NCI-H187 treated with DMSO at 0.1 percent for 48 hours (cell line): ENCODE measurements at regions not wholly inside any gene's neighbourhood (a gene's known extent, or its start where the extent isn't known, plus 50 kb on each side); places are given as distances from the start of the nearest gene placed in this dataset.

Experiments used
- DNase-seq: peaks from one replicate; lab custom pipeline; 2025; lab: John Stamatoyannopoulos, UW

DNA sequence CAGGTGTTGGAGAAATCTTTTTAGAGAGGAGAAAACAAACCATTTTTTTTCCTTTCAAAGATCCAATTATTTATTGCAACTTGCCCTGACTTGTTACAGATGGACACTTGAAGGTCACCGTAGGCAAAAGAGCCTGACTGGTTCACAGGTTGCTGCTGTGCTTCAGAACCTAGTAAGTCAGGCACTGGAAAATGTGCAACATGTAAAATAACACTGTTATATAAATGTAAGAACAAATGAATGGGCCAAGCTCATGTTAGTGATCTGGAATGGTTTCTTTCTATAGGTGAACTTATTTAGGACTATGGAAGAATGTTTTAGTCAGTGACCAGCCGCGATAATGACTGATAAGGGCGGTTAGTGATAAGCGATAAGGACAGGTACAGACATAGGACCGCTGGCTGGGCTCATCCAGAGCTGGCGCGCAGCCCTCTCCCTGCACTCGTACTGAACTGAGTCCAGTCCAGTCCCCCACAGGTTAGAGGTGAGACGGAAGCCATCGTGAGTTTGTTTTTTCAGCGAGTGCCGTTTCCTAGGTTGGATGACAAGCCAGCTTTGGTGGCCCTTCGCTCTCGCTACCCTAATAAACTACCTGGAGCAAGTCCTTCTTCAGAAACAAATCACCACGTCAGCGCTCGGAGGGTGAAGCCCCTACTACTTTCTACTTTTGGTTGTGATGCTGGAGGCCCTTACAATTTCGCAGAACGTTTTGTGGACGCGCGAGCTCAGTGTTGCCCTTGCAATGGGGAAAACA lies 94.4 kb upstream of the PRDM1 start:
- DNase-seq, result no peak

- DNase-seq, result no peak
Measured at GRCh38 chr6:105990151-105990550, 96.0 kb upstream of the PRDM1 start.

DNA sequence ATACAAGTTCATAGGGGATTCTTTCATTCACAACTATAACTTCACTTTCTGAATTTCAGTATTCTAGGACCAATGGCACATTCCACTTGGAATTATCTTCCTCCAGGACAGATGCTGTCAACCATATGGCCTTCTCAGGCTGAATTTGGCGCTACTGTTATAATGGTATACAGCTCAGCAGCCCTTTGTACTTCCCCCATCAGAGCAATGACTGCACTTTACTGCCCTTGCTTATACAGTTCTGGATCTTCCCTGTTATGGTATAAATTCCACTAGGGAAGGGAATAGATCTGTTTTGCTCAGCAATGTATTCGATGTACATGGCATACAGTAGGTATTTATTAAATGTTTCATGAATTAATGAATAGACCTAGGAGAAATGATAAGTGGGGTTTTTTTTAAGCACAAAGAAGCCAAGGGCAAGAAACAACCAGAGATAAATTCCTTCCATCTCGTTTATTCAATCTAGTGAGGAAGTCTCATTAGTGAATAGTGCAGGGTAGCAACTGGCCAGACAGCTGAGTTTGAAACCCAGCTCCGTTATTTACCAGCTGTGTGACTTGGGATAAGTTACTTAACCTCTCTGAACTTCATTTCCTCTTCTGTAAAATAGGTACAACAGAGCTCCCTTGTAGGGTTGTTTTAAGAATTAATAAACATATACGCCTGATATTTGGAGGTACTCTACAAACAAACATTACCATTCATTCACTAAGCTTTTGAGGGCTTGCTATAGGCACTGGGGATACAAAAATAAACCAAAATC lies 97.1 kb upstream of the PRDM1 start:
- no peak for DNase-seq

DNA sequence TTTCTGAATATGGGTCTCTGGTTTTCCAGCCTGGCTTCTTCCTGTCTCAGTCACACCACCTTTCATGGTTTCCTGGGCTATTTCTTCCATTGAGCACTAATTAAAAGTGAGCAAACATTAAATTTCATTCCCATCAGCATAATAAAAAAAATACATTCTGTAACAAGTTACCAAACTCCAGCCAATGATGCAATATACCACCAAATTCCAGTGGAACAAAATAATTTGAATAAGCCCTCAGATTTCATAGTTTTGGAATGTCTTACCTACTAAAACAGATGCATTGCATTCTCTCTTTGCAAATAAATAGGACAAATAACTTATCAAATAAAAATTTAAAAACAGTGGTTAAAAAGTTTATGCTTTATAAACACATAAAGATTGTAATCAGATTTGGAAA lies 97.8 kb upstream of the PRDM1 start:
- no peak for DNase-seq

DNA sequence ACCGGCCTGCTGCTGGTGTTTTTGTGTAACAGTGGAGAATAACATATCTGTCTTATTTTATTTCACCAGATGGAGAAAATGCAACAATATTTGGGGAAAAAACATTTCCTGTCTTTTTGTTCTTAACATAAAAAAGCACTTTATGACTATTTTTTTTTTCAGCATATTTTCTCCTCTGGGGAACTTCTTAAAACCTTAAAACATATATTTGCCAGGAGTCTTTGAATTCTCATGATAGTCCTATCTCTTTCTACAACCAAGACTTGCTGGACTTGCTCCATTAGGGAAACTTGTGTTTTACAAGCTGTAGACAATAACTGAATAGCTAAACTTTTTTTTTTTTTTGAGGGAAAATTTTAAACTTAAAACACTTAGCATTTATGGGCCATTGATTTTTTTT lies 98.6 kb upstream of the PRDM1 start:
- no peak for DNase-seq

- no peak for DNase-seq
Measured at GRCh38 chr6:105986998-105987397, 99.1 kb upstream of the PRDM1 start.

DNA sequence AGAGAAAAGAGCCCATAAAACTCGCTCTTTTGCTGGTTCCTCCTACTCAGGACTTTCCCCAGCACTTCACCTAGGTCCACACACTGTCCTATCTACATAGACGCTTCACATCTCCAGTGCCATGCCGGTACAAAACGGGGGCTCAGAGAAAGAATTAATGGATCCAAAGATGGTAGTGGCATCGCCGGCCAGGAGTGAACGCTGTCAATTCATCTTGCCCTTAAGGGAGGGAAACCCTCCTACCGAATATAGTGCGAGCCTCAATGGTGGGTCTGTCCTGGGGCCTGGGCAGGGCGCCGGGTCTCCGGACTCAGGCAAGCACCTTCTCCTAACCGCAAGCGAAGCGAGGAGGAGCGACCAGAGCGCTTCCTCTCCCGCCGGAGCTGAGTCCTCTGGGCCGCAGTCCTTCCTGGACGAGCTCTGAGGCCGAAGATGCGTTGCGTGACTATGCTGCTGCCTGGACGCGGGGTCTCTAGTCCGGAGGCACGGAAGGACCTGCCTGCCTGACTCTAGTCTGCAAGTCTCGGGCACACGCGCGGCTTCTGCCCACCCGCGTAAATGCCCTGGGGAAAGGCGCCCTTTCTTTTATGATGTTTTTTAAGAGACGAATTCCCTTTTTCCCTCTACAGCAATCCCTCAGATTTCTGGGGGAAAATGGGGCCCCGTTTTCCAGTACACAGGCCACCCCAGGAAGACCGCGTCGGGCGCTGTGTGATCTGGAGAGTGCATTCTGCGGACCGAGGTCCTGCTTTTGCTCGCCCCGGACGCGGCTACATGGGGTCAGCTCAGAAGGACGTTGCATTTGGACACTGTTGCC lies 100.1 kb upstream of the PRDM1 start:
- DNase-seq, result no peak

DNA sequence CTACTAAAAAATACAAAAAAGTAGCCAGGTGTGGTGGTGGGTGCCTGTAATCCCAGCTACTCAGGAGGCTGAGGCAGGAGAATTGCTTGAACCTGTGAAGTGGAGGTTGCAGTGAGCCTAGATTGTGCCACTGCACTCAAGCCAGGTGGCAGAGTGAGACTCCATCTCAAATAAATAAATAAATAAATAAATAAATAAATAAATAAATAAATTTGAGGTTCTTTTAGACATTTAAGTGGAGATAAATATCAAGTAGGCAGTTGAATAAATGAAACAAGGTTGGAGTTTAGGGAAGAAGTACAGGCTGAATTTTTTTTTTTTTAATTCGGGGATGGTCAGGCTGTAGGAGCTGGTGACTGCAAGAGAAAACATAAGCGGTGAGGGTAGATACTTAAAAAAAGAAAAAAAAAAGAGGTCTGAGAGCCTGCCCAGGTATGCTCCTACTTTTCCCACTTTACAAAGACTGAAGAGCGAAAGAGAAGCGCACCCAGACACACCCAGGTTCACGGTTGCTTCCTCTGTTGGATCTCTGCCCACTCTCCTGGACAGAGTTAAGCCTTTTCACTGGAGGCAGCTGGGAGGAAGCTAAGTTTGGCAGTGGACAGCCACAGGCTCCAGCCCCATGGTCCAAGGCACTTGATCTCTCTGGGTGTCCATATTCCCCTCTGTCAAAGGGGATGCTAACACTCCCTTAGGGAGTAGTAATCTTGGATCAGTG lies 100.9 kb upstream of the PRDM1 start:
- DNase-seq, result peak; percentile 1

GRCh38 chr6:105983763-105984162 lies 102.4 kb upstream of the PRDM1 start:
- DNase-seq, result no peak

GRCh38 chr6:105982761-105983540 lies 103.2 kb upstream of the PRDM1 start:
- DNase-seq, result no peak

DNA sequence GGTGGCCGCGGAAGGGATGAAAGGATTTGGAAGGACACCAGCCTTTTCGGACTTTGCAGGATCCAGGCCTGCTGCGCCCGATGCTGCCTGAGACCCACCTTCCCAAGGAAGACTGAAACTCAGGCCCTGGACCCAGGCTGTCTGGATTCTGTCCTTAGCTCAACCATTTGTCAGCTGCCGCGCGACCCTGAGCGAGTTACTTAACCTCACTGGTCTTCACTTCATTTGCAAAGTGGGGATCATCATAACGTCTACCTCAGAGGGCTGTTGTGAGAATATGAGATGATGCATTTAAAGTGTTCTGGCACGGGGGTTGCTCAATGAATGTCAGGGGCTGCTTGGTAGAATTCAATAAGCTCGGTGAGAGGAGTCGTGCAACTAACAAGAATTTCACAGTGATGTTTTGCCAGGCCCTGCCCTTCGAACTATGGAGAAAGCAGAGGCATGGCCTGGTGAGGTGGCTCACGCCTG lies 104.2 kb upstream of the PRDM1 start:
- DNase-seq, result no peak

- DNase-seq, result no peak
Measured at GRCh38 chr6:105981002-105981887, 104.9 kb upstream of the PRDM1 start.

GRCh38 chr6:105978974-105979373 lies 107.2 kb upstream of the PRDM1 start:
- no peak for DNase-seq

GRCh38 chr6:105977934-105978504 lies 108.1 kb upstream of the PRDM1 start:
- no peak for DNase-seq

GRCh38 chr6:105974986-105975385 lies 111.2 kb upstream of the PRDM1 start:
- DNase-seq, result no peak

DNA sequence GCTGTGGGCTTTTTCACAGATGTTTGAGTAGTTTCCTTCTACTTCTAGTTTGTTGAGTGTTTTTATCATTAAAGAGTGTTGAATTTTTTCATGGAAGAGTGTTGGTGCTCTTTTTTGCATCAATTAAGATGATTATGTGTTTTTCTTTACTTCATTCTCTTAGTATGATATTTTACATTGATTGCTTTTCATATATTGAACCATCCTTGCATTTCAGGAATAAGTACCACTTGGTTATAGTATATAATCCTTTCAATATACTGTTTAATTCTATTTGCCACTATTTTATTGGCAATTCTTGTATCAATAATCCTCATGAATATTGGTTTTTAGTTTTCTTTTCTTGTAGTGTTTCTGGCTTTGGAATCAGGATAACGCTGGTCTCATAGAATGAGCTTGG lies 113.7 kb upstream of the PRDM1 start:
- no peak for DNase-seq

GRCh38 chr6:105968603-105969333 lies 117.4 kb upstream of the PRDM1 start:
- no peak for DNase-seq

GRCh38 chr6:105967917-105968602 lies 118.1 kb upstream of the PRDM1 start:
- no peak for DNase-seq
